ENCODE measurements at regions not wholly inside any gene's neighbourhood (a gene's known extent, or its start where the extent isn't known, plus 50 kb on each side); places are given as distances from the start of the nearest gene placed in this dataset.
A peak's percentile ranks its signal among the peaks of the same experiment; 100 is the strongest.

GRCh38 chr10:61314273-61314672 lies 138.9 kb downstream of the TMEM26 start:
- peaks cover 2% of the 10 kb centered on the region for H3K27me3 Mint-ChIP-seq (ENCODE audit: unreplicated experiment)
- no peak for DNase-seq (ENCODE audit: extremely low spot score, unreplicated experiment)
- H3K9me3 Mint-ChIP-seq (ENCODE audit: unreplicated experiment), result peaks cover 23% of the 10 kb centered on the region
- peaks cover 5% of the 10 kb centered on the region for H3K4me1 Mint-ChIP-seq (ENCODE audit: unreplicated experiment)
- no peak overlapping the region for H3K4me3 Mint-ChIP-seq (ENCODE audit: unreplicated experiment)
- TF ChIP-seq CTCF (IDR thresholded peaks at IDR 0.05), result no peak
- peaks cover 3% of the 10 kb centered on the region for H3K36me3 Mint-ChIP-seq (ENCODE audit: unreplicated experiment)
- no peak overlapping the region for H3K27ac Mint-ChIP-seq (ENCODE audit: unreplicated experiment)

GRCh38 chr10:61313460-61313859 lies 139.7 kb downstream of the TMEM26 start:
- peaks cover 2% of the 10 kb centered on the region for H3K27me3 Mint-ChIP-seq (ENCODE audit: unreplicated experiment)
- no peak overlapping the region for H3K27ac Mint-ChIP-seq (ENCODE audit: unreplicated experiment)
- DNase-seq (ENCODE audit: extremely low spot score, unreplicated experiment), result no peak
- peaks cover 3% of the 10 kb centered on the region for H3K36me3 Mint-ChIP-seq (ENCODE audit: unreplicated experiment)
- TF ChIP-seq CTCF (IDR thresholded peaks at IDR 0.05), result no peak
- H3K4me3 Mint-ChIP-seq (ENCODE audit: unreplicated experiment), result no peak overlapping the region
- H3K4me1 Mint-ChIP-seq (ENCODE audit: unreplicated experiment), result peaks cover 5% of the 10 kb centered on the region
- H3K9me3 Mint-ChIP-seq (ENCODE audit: unreplicated experiment), result peaks cover 23% of the 10 kb centered on the region

- Mint-ChIP-seq H3K4me3 (ENCODE audit: unreplicated experiment) (no peak overlapping the region), H3K4me1 (ENCODE audit: unreplicated experiment) (peaks cover 48% of the 10 kb centered on the region), H3K9me3 (ENCODE audit: unreplicated experiment) (no peaks in the 10 kb centered on the region), H3K27me3 (ENCODE audit: unreplicated experiment) (no peaks in the 10 kb centered on the region), H3K36me3 (ENCODE audit: unreplicated experiment) (no peaks in the 10 kb centered on the region), H3K27ac (ENCODE audit: unreplicated experiment) (peak overlapping the region; percentile 96)
- TF ChIP-seq CTCF (IDR thresholded peaks at IDR 0.05), result no peak
- DNase-seq (ENCODE audit: extremely low spot score, unreplicated experiment), result no peak
Observed at GRCh38 chr10:61304746-61305145, 148.4 kb downstream of the TMEM26 start.

- no peak for TF ChIP-seq CTCF (IDR thresholded peaks at IDR 0.05)
- no peak for DNase-seq (ENCODE audit: extremely low spot score, unreplicated experiment)
- Mint-ChIP-seq H3K27me3 (ENCODE audit: unreplicated experiment) (peaks cover 3% of the 10 kb centered on the region), H3K4me3 (ENCODE audit: unreplicated experiment) (peak overlapping the region; percentile 3), H3K9me3 (ENCODE audit: unreplicated experiment) (peaks cover 17% of the 10 kb centered on the region), H3K36me3 (ENCODE audit: unreplicated experiment) (peaks cover 10% of the 10 kb centered on the region), H3K27ac (ENCODE audit: unreplicated experiment) (peak overlapping the region; percentile 96), H3K4me1 (ENCODE audit: unreplicated experiment) (peaks cover 48% of the 10 kb centered on the region)
Observed at GRCh38 chr10:61302124-61302523, 151.1 kb downstream of the TMEM26 start.

- no peak for TF ChIP-seq CTCF (IDR thresholded peaks at IDR 0.05)
- DNase-seq (ENCODE audit: extremely low spot score, unreplicated experiment), result no peak
- peaks cover 48% of the 10 kb centered on the region for H3K4me1 Mint-ChIP-seq (ENCODE audit: unreplicated experiment)
- peak overlapping the region; percentile 96 for H3K27ac Mint-ChIP-seq (ENCODE audit: unreplicated experiment)
- H3K4me3 Mint-ChIP-seq (ENCODE audit: unreplicated experiment), result no peak overlapping the region
- H3K36me3 Mint-ChIP-seq (ENCODE audit: unreplicated experiment), result peaks cover 10% of the 10 kb centered on the region
- peaks cover 3% of the 10 kb centered on the region for H3K27me3 Mint-ChIP-seq (ENCODE audit: unreplicated experiment)
- peaks cover 17% of the 10 kb centered on the region for H3K9me3 Mint-ChIP-seq (ENCODE audit: unreplicated experiment)
Observed at GRCh38 chr10:61301575-61301974, 151.6 kb downstream of the TMEM26 start.

All from osteocyte (in vitro differentiated cells).